GM15510 (cell line): ENCODE measurements at regions not wholly inside any gene's neighbourhood (a gene's known extent, or its start where the extent isn't known, plus 50 kb on each side); places are given as distances from the start of the nearest gene placed in this dataset.

Experiments
- POLR2A ChIP-seq: IDR thresholded peaks from 3 replicates; pipeline ENCODE4 v1.6.1; 2011; ENCODE audit warnings: borderline replicate concordance; ENCODE audit not compliant: insufficient read length; ENCODE audit errors: extremely low read depth

GRCh38 chr6:11304946-11305345 is 72.5 kb upstream of the NEDD9 start:
- TF ChIP-seq POLR2A = no peak

GRCh38 chr6:11298651-11299420 is 66.4 kb upstream of the NEDD9 start:
- no peak for TF ChIP-seq POLR2A

- TF ChIP-seq POLR2A = no peak
These were observed 64.9 kb upstream of the NEDD9 start for GRCh38 chr6:11297376-11297729.

- TF ChIP-seq POLR2A = no peak
These were observed 64.2 kb upstream of the NEDD9 start for GRCh38 chr6:11296449-11297375.

GRCh38 chr6:11295969-11296368 is 63.5 kb upstream of the NEDD9 start:
- no peak for TF ChIP-seq POLR2A

- TF ChIP-seq POLR2A = no peak
These were observed 61.8 kb upstream of the NEDD9 start for GRCh38 chr6:11294228-11294627.

- no peak for TF ChIP-seq POLR2A
These were observed 60.2 kb upstream of the NEDD9 start for GRCh38 chr6:11292594-11293236.

GRCh38 chr6:11292091-11292490 is 59.6 kb upstream of the NEDD9 start:
- TF ChIP-seq POLR2A = no peak

- no peak for TF ChIP-seq POLR2A
These were observed 59.1 kb upstream of the NEDD9 start for GRCh38 chr6:11291582-11291981.

- no peak for TF ChIP-seq POLR2A
These were observed 57.6 kb upstream of the NEDD9 start for GRCh38 chr6:11290027-11290426.

GRCh38 chr6:11288065-11288464 is 55.6 kb upstream of the NEDD9 start:
- TF ChIP-seq POLR2A = no peak

GRCh38 chr6:11284996-11285395 is 52.5 kb upstream of the NEDD9 start:
- TF ChIP-seq POLR2A = no peak

- TF ChIP-seq POLR2A = no peak
These were observed 51.2 kb upstream of the NEDD9 start for GRCh38 chr6:11283629-11284028.

- no peak for TF ChIP-seq POLR2A
These were observed 50.4 kb upstream of the NEDD9 start for GRCh38 chr6:11282875-11283274.
